22Rv1 (cell line): ENCODE measurements at regions not wholly inside any gene's neighbourhood (a gene's known extent, or its start where the extent isn't known, plus 50 kb on each side); places are given as distances from the start of the nearest gene placed in this dataset.

Experiments
- CTCF ChIP-seq: fragments of 450-650 bp; IDR thresholded peaks from 2 replicates; pipeline ENCODE4 v1.5.1; 2017; ENCODE audit warnings: mild to moderate bottlenecking
- ZFX ChIP-seq: fragments of 450-650 bp; IDR thresholded peaks from 2 replicates; pipeline ENCODE4 v1.6.1; 2017; ENCODE audit warnings: antibody characterized with exemption, borderline replicate concordance

- TF ChIP-seq CTCF (no peak), ZFX (no peak)
These were observed 178.0 kb downstream of the KATNIP start for GRCh38 chr16:27727941-27728340.
